CD14-positive monocyte (primary cell): ENCODE measurements at regions not wholly inside any gene's neighbourhood (a gene's known extent, or its start where the extent isn't known, plus 50 kb on each side); places are given as distances from the start of the nearest gene placed in this dataset.

Experiments
- DNase-seq, 3 donors: peaks; one replicate each; pipeline ENCODE4 v3.0.0-alpha.2; 2011 to 2022
- H2AFZ ChIP-seq: 2 replicates; pipeline ENCODE4 v1.6.0; 2012; ENCODE audit warnings: mild to moderate bottlenecking, low read depth, low read length, inconsistent platforms; ENCODE audit not compliant: insufficient read depth, poor library complexity, severe bottlenecking
- H3K27ac ChIP-seq, 2 donors: 1 replicate in 1 of 2; 2 replicates in 1 of 2; pipeline ENCODE4 v1.5.1; 2012 to 2013; ENCODE audit warnings: low read length in 2 of 2, control low read depth in 1 of 2, inconsistent platforms in 1 of 2, low read depth in 1 of 2, mild to moderate bottlenecking in 1 of 2
- H3K27me3 ChIP-seq, 2 donors: one replicate each; pipeline versions ENCODE4 v1.6.0 to v1.6.1; 2011 to 2013; ENCODE audit warnings: low read length in 2 of 2; ENCODE audit not compliant: control insufficient read depth in 2 of 2, insufficient read depth in 2 of 2
- H3K36me3 ChIP-seq, 2 donors: replicated peaks in 1 of 2; 1 replicate in 1 of 2; 2 replicates in 1 of 2; pipeline versions ENCODE4 v1.5.1 to v1.6.1; 2012 to 2013; ENCODE audit warnings: low read length in 2 of 2, control low read depth in 1 of 2, inconsistent platforms in 1 of 2, mild to moderate bottlenecking in 1 of 2; ENCODE audit not compliant: insufficient read depth in 2 of 2, control insufficient read depth in 1 of 2
- H3K4me1 ChIP-seq, 2 donors: 1 replicate in 1 of 2; 2 replicates in 1 of 2; pipeline versions ENCODE4 v1.5.1 to v1.6.1; 2012 to 2013; ENCODE audit warnings: low read length in 2 of 2, control low read depth in 1 of 2, inconsistent platforms in 1 of 2, mild to moderate bottlenecking in 1 of 2, moderate library complexity in 1 of 2; ENCODE audit not compliant: insufficient read depth in 2 of 2, control insufficient read depth in 1 of 2
- H3K4me2 ChIP-seq: replicated peaks from 2 replicates; pipeline ENCODE3; 2012; ENCODE audit warnings: low read length, moderate library complexity, mild to moderate bottlenecking; ENCODE audit not compliant: poor library complexity, severe bottlenecking; ENCODE audit errors: extremely low read depth
- H3K4me3 ChIP-seq, 3 experiments: fragments of 200-600 bp in 1 of 3; sonication (generic) in 1 of 3; replicated peaks in 1 of 3; 1 replicate in 2 of 3; 2 replicates in 1 of 3; pipeline ENCODE4 v1.5.1; 2011 to 2013; ENCODE audit warnings: low read length in 3 of 3, mild to moderate bottlenecking in 3 of 3, control low read depth in 2 of 3, low read depth in 2 of 3, inconsistent platforms in 1 of 3, moderate library complexity in 1 of 3
- H3K79me2 ChIP-seq: 2 replicates; pipeline ENCODE4 v1.6.0; 2012; ENCODE audit warnings: mild to moderate bottlenecking, control low read depth, inconsistent platforms, low read length, moderate library complexity; ENCODE audit not compliant: insufficient read depth
- H3K9ac ChIP-seq: 2 replicates; pipeline ENCODE4 v1.6.0; 2017; ENCODE audit warnings: low read length, mild to moderate bottlenecking; ENCODE audit not compliant: insufficient read depth, poor library complexity, severe bottlenecking
- H3K9me3 ChIP-seq, 2 donors: replicated peaks in 1 of 2; 1 replicate in 1 of 2; 2 replicates in 1 of 2; pipeline versions ENCODE4 v1.5.1 to v1.6.1; 2012 to 2013; ENCODE audit warnings: low read length in 2 of 2, control low read depth in 1 of 2; ENCODE audit not compliant: control insufficient read depth in 1 of 2, insufficient read depth in 1 of 2
- H4K20me1 ChIP-seq: 2 replicates; pipeline ENCODE4 v1.6.0; 2012; ENCODE audit warnings: mild to moderate bottlenecking, low read length, control low read depth, moderate library complexity; ENCODE audit not compliant: insufficient read depth
- H3K27ac Mint-ChIP-seq, 7 donors: one replicate each; pipeline ENCODE4 v1.8.0; 2020; ENCODE audit warnings: mild to moderate bottlenecking in 7 of 7, mixed read lengths in 7 of 7, moderate library complexity in 6 of 7, inconsistent platforms in 2 of 7
- H3K27me3 Mint-ChIP-seq, 3 donors: one replicate each; pipeline ENCODE4 v1.8.0; 2021 to 2022; ENCODE audit warnings: low read depth in 3 of 3, mild to moderate bottlenecking in 3 of 3, mixed read lengths in 3 of 3, moderate library complexity in 3 of 3, inconsistent platforms in 1 of 3
- H3K36me3 Mint-ChIP-seq, 2 donors: one replicate each; pipeline ENCODE4 v1.8.0; 2020; ENCODE audit warnings: mixed read lengths in 2 of 2, inconsistent platforms in 1 of 2, mild to moderate bottlenecking in 1 of 2
- H3K4me1 Mint-ChIP-seq: one replicate; pipeline ENCODE4 v1.8.0; 2020; ENCODE audit warnings: mild to moderate bottlenecking, mixed read lengths
- H3K4me3 Mint-ChIP-seq, 2 donors: one replicate each; pipeline ENCODE4 v1.8.0; 2020; ENCODE audit warnings: mild to moderate bottlenecking in 2 of 2, mixed read lengths in 2 of 2, moderate library complexity in 1 of 2
- H3K9me3 Mint-ChIP-seq, 7 donors: one replicate each; pipeline ENCODE4 v1.8.0; 2020 to 2022; ENCODE audit warnings: mixed read lengths in 7 of 7, mild to moderate bottlenecking in 6 of 7, moderate library complexity in 6 of 7, inconsistent platforms in 2 of 7
- CTCF ChIP-seq: fragments of 200-600 bp; IDR thresholded peaks from one replicate; pipeline ENCODE4 v1.8.0; 2022; ENCODE audit warnings: antibody characterized with exemption, mild to moderate bottlenecking
- WGBS: methylation state at CpG from one replicate; pipeline ENCODE4 v1.1.5; 2013; ENCODE audit warnings: missing lambda C conversion rate; ENCODE audit not compliant: insufficient coverage; 5-methylcytosine and 5-hydroxymethylcytosine counted together
- intact Hi-C, 2 donors: fragments of 100-400 bp; cut with micrococcal nuclease; formaldehyde crosslinking; loops; one replicate each; pipeline versions ENCODE4 v1.15.0 to v1.15.1; 2023

DNA sequence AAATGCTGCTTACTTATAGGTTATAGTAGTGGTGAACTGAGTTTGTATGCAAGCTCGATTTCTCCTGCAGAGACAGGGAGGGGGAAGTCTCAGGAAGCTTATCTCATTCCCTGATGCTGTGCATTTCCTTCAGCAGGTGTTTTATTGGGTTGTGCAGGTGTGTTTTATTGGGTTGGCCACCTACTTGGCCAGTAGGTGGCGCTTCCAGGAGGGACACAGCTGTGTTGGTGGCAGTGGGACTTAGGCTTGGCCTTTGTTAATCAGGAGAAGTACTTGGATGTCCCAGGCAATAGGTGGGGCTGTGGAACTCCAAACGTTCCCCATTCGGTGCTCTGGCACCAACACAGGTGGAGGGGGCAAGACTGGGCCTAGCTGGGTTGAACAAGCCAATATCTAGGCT, 196.0 kb upstream of the DCAF8L1 start:
- Mint-ChIP-seq H3K9me3 (peaks cover 0 to 17% (median 2%) of the 10 kb centered on the region in 7 donors), H3K4me3 (no peak overlapping the region), H3K27me3 (peaks cover 0 to 3% (median 3%) of the 10 kb centered on the region in 3 donors), H3K36me3 (no peaks in the 10 kb centered on the region), H3K4me1 (no peaks in the 10 kb centered on the region), H3K27ac (no peak overlapping the region)
- Histone ChIP-seq H3K36me3 (no peaks in the 10 kb centered on the region), H3K9me3 (peaks cover 0 to 8% of the 10 kb centered on the region in 2 donors), H3K27ac (no peak overlapping the region), H3K4me1 (no peaks in the 10 kb centered on the region), H3K27me3 (no peaks in the 10 kb centered on the region), H3K79me2 (no peaks in the 10 kb centered on the region), H3K4me2 (no peak overlapping the region), H3K4me3 (no peak overlapping the region), H3K9ac (no peak overlapping the region), H4K20me1 (no peaks in the 10 kb centered on the region), H2AFZ (no peak overlapping the region)
- no peak for TF ChIP-seq CTCF
- intact Hi-C loops, result no loop called here
- DNase-seq, result no peak
- WGBS, result 70% methylated on average over 2 of the region's 4 CpGs

DNA sequence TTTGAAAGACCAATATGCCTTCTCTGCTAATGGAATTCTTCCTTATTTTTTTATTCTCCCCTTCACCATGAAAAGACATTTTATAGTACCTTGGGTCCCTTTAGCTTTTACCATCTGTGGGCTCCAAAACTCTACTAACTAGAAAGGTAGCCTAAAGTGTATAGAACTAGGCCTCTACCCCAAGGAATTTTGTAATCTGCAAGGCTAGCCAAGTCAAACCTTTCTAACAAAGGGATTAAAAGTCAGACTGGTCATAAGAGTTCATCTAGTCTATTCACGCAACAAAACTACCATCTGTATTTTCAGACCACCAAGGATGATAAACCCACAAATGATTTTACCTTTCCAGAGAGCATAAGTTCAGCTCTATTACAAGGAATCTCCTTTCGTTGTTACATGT, 189.5 kb upstream of the DCAF8L1 start:
- Mint-ChIP-seq H3K27me3 (peaks cover 0 to 2% (median 0%) of the 10 kb centered on the region in 3 donors), H3K4me1 (no peaks in the 10 kb centered on the region), H3K9me3 (peaks cover 0 to 6% (median 0%) of the 10 kb centered on the region in 7 donors), H3K27ac (no peak overlapping the region), H3K4me3 (no peak overlapping the region), H3K36me3 (no peaks in the 10 kb centered on the region)
- Histone ChIP-seq H3K4me2 (no peak overlapping the region), H4K20me1 (no peaks in the 10 kb centered on the region), H2AFZ (no peak overlapping the region), H3K9me3 (no peaks in the 10 kb centered on the region), H3K79me2 (no peaks in the 10 kb centered on the region), H3K9ac (no peak overlapping the region), H3K27me3 (no peaks in the 10 kb centered on the region), H3K36me3 (no peaks in the 10 kb centered on the region), H3K4me3 (no peak overlapping the region), H3K27ac (no peak overlapping the region), H3K4me1 (no peaks in the 10 kb centered on the region)
- DNase-seq, result no peak
- no CpG with 5 or more reads among the region's 2 CpGs for WGBS
- intact Hi-C loops, result no loop called here
- no peak for TF ChIP-seq CTCF
